HepG2 (cell line): ENCODE measurements at regions not wholly inside any gene's neighbourhood (a gene's known extent, or its start where the extent isn't known, plus 50 kb on each side); places are given as distances from the start of the nearest gene placed in this dataset.

Source experiments
- ATF3 ChIP-seq: sonication (generic); formaldehyde crosslinking; IDR thresholded peaks from 2 replicates; pipeline ENCODE4 v1.4.0; 2020; ENCODE audit warnings: missing genetic modification reagents
- CREB3 ChIP-seq: sonication (generic); formaldehyde crosslinking; IDR thresholded peaks from 2 replicates; pipeline ENCODE4 v1.5.0; 2020; ENCODE audit warnings: missing genetic modification reagents
- CTCF ChIP-seq: sonication (generic); formaldehyde crosslinking; IDR thresholded peaks from 2 replicates; pipeline ENCODE4 v1.5.0; 2020; ENCODE audit warnings: mild to moderate bottlenecking, missing genetic modification reagents, moderate library complexity
- FIP1L1 ChIP-seq: fragments of 200-400 bp; formaldehyde crosslinking; IDR thresholded peaks from 2 replicates; pipeline ENCODE4 v1.6.1; 2018; ENCODE audit warnings: low read depth, mild to moderate bottlenecking, low read length, moderate library complexity, borderline replicate concordance; ENCODE audit not compliant: insufficient read depth
- FOSL1 ChIP-seq: sonication (generic); formaldehyde crosslinking; IDR thresholded peaks from 2 replicates; pipeline ENCODE4 v1.9.0; 2021; ENCODE audit warnings: missing genetic modification reagents, borderline replicate concordance
- GABPA ChIP-seq, 2 experiments: IDR thresholded peaks; 2 replicates each; pipeline ENCODE4 v1.6.1; 2011 to 2016; ENCODE audit warnings: low read depth in 2 of 2, low read length in 1 of 2, missing biosample characterization in 1 of 2, missing genetic modification characterization in 1 of 2
- HDAC6 ChIP-seq: fragments of 200-600 bp; sonication (generic); IDR thresholded peaks from 2 replicates; pipeline ENCODE4 v1.7.0; 2017; ENCODE audit warnings: mild to moderate bottlenecking, antibody characterized with exemption, low read length, low read depth
- POLR2A ChIP-seq, 2 experiments: IDR thresholded peaks; 2 replicates each; pipeline ENCODE4 v1.6.1; 2011; ENCODE audit warnings: low read depth in 2 of 2, low read length in 2 of 2, mild to moderate bottlenecking in 1 of 2, moderate library complexity in 1 of 2; ENCODE audit not compliant: insufficient read depth in 1 of 2
- PRDM4 ChIP-seq: sonication (generic); formaldehyde crosslinking; IDR thresholded peaks from 2 replicates; pipeline ENCODE4 v1.9.0; 2021; ENCODE audit warnings: missing genetic modification reagents, borderline replicate concordance
- TERF1 ChIP-seq: sonication (generic); formaldehyde crosslinking; IDR thresholded peaks from 2 replicates; pipeline ENCODE4 v1.8.0; 2022; ENCODE audit warnings: mild to moderate bottlenecking, missing genetic modification reagents, moderate library complexity
- ZBTB34 ChIP-seq: sonication (generic); formaldehyde crosslinking; IDR thresholded peaks from 2 replicates; pipeline ENCODE4 v1.8.0; 2022; ENCODE audit warnings: mild to moderate bottlenecking, missing genetic modification reagents
- ZFP91 ChIP-seq: sonication (generic); formaldehyde crosslinking; IDR thresholded peaks from 2 replicates; pipeline ENCODE4 v1.9.0; 2022; ENCODE audit warnings: missing genetic modification reagents, mild to moderate bottlenecking, borderline replicate concordance
- ZNF407 ChIP-seq: sonication (generic); formaldehyde crosslinking; IDR thresholded peaks from one replicate; pipeline ENCODE4 v1.5.1; 2020; ENCODE audit warnings: mild to moderate bottlenecking, missing genetic modification reagents; ENCODE audit errors: not compliant biosample characterization
- ZZZ3 ChIP-seq: sonication (generic); formaldehyde crosslinking; IDR thresholded peaks from 2 replicates; pipeline ENCODE4 v1.4.0; 2020; ENCODE audit warnings: missing genetic modification reagents, mild to moderate bottlenecking, borderline replicate concordance

GRCh38 chr4:14952352-14952751 lies 49.9 kb upstream of the CPEB2 start:
- TF ChIP-seq GABPA (IDR thresholded peaks at IDR 0.05; ENCODE audit: low read depth, low read length) (no peak), GABPA (CRISPR knock-in tag; IDR thresholded peaks at IDR 0.05; ENCODE audit: low read depth) (no peak), POLR2A (IDR thresholded peaks at IDR 0.05; ENCODE audit: insufficient read depth in 1 of 2, low read depth in 2 of 2, low read length in 2 of 2) (no peak), CTCF (CRISPR knock-in tag) (no peak), ZZZ3 (no peak), PRDM4 (CRISPR knock-in tag) (no peak), FIP1L1 (no peak), TERF1 (no peak), ZNF407 (CRISPR knock-in tag) (no peak), FOSL1 (CRISPR knock-in tag) (no peak), ZFP91 (CRISPR knock-in tag) (no peak), HDAC6 (no peak), ATF3 (no peak), ZBTB34 (CRISPR knock-in tag) (no peak), CREB3 (CRISPR knock-in tag) (no peak)
